A549 (cell line): ENCODE measurements at regions not wholly inside any gene's neighbourhood (a gene's known extent, or its start where the extent isn't known, plus 50 kb on each side); places are given as distances from the start of the nearest gene placed in this dataset.

Source experiments
- EHMT2 ChIP-seq: fragments of 200-600 bp; sonication (generic); IDR thresholded peaks from 2 replicates; pipeline ENCODE4 v1.6.1; 2016; ENCODE audit warnings: antibody characterized with exemption, low read depth, mild to moderate bottlenecking, moderate library complexity
- POLR2A ChIP-seq: IDR thresholded peaks from 2 replicates; pipeline ENCODE4 v1.6.1; 2012; ENCODE audit warnings: mild to moderate bottlenecking, low read length
- RFX5 ChIP-seq: fragments of 450-650 bp; IDR thresholded peaks from 2 replicates; pipeline ENCODE4 v1.7.1; 2014; ENCODE audit warnings: antibody characterized with exemption, mild to moderate bottlenecking, moderate library complexity
- TF ChIP-seq, protein P1 (sequence below): fragments of >200 bp; sonication (Bioruptor Twin); formaldehyde crosslinking; IDR thresholded peaks from 3 replicates; pipeline ENCODE4 v1.5.1; 2016

DNA sequence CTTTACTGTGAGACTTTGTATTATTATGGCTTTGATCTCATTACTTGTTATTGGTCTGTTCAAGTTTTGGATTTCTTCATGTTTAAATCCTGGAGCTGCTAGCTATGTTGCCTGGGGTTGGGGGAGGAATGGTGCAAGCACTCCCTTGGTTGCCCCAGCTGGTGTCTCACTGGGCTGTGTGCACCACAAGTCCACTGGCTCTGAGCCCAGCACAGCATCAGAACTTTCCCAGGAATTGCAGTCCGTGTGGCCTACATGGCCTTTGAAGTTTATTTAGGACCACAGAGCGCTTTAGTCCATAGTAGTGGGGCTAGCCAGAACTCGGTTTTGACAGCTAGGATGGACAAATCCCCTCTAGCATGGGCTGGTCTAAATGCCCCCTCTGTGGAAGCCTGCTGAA, 278.8 kb upstream of the RPS6KA3 start:
- TF ChIP-seq, protein P1, sequence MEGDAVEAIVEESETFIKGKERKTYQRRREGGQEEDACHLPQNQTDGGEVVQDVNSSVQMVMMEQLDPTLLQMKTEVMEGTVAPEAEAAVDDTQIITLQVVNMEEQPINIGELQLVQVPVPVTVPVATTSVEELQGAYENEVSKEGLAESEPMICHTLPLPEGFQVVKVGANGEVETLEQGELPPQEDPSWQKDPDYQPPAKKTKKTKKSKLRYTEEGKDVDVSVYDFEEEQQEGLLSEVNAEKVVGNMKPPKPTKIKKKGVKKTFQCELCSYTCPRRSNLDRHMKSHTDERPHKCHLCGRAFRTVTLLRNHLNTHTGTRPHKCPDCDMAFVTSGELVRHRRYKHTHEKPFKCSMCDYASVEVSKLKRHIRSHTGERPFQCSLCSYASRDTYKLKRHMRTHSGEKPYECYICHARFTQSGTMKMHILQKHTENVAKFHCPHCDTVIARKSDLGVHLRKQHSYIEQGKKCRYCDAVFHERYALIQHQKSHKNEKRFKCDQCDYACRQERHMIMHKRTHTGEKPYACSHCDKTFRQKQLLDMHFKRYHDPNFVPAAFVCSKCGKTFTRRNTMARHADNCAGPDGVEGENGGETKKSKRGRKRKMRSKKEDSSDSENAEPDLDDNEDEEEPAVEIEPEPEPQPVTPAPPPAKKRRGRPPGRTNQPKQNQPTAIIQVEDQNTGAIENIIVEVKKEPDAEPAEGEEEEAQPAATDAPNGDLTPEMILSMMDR: no peak
- TF ChIP-seq RFX5: no peak
- no peak for TF ChIP-seq EHMT2
- no peak for TF ChIP-seq POLR2A
